Loucy (cell line): ENCODE measurements at regions not wholly inside any gene's neighbourhood (a gene's known extent, or its start where the extent isn't known, plus 50 kb on each side); places are given as distances from the start of the nearest gene placed in this dataset.

Experiments used
- CTCF ChIP-seq: fragments of 200-600 bp; sonication (generic); conservative IDR thresholded peaks from 2 replicates; pipeline ENCODE4 v1.5.1; 2014; ENCODE audit warnings: mild to moderate bottlenecking, antibody characterized with exemption, low read length
- EZH2phosphoT487 ChIP-seq: fragments of 200-600 bp; IDR thresholded peaks from 2 replicates; pipeline ENCODE4 v1.6.1; 2018; ENCODE audit warnings: antibody characterized with exemption, mild to moderate bottlenecking, moderate library complexity, borderline replicate concordance

GRCh38 chr3:23051240-23052140 is 151.6 kb upstream of the UBE2E2 start:
- no peak for TF ChIP-seq CTCF
- TF ChIP-seq EZH2phosphoT487: no peak
